GM10266 (cell line): ENCODE measurements at regions not wholly inside any gene's neighbourhood (a gene's known extent, or its start where the extent isn't known, plus 50 kb on each side); places are given as distances from the start of the nearest gene placed in this dataset.

Source experiments
- DNase-seq: peaks from one replicate; pipeline ENCODE4 v3.0.0; 2012; ENCODE audit errors: extremely low spot score
- TF ChIP-seq, protein P1 (sequence below): IDR thresholded peaks from 2 replicates; pipeline ENCODE4 v1.5.1; 2012; ENCODE audit warnings: mild to moderate bottlenecking, low read depth; ENCODE audit not compliant: control insufficient read depth, insufficient read depth; ENCODE audit errors: missing control alignments

- TF ChIP-seq, protein P1, sequence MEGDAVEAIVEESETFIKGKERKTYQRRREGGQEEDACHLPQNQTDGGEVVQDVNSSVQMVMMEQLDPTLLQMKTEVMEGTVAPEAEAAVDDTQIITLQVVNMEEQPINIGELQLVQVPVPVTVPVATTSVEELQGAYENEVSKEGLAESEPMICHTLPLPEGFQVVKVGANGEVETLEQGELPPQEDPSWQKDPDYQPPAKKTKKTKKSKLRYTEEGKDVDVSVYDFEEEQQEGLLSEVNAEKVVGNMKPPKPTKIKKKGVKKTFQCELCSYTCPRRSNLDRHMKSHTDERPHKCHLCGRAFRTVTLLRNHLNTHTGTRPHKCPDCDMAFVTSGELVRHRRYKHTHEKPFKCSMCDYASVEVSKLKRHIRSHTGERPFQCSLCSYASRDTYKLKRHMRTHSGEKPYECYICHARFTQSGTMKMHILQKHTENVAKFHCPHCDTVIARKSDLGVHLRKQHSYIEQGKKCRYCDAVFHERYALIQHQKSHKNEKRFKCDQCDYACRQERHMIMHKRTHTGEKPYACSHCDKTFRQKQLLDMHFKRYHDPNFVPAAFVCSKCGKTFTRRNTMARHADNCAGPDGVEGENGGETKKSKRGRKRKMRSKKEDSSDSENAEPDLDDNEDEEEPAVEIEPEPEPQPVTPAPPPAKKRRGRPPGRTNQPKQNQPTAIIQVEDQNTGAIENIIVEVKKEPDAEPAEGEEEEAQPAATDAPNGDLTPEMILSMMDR: no peak
- no peak for DNase-seq
Measured at GRCh38 chr12:126359216-126359615, 1294.0 kb downstream of the AACS start.

DNA sequence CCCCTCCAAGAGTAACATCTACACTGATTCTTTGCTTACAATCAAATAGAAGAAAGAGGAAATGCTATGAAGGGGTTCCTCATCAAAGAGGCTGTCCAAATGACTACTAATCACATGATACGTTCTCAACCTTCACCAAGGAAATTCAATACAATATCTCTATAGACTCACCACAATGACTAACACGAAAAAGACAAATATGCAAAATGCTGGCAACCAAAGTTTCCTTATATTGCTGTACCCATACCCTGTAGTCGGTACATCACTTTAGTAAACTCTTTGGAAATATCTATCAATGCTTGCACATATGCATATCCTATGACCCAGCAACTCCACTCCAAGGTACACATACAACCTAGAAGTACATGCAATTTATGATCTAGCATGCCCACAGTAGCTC lies 1296.6 kb downstream of the AACS start:
- TF ChIP-seq, protein P1: no peak

GRCh38 chr12:126362493-126362892 lies 1297.3 kb downstream of the AACS start:
- DNase-seq: no peak

More for the DNA sequence above, 1296.6 kb downstream of the AACS start:
- DNase-seq: no peak

GRCh38 chr12:126362964-126363363 lies 1297.7 kb downstream of the AACS start:
- TF ChIP-seq, protein P1: no peak
- no peak for DNase-seq

More at GRCh38 chr12:126362493-126362892, 1297.3 kb downstream of the AACS start:
- TF ChIP-seq, protein P1: no peak

DNA sequence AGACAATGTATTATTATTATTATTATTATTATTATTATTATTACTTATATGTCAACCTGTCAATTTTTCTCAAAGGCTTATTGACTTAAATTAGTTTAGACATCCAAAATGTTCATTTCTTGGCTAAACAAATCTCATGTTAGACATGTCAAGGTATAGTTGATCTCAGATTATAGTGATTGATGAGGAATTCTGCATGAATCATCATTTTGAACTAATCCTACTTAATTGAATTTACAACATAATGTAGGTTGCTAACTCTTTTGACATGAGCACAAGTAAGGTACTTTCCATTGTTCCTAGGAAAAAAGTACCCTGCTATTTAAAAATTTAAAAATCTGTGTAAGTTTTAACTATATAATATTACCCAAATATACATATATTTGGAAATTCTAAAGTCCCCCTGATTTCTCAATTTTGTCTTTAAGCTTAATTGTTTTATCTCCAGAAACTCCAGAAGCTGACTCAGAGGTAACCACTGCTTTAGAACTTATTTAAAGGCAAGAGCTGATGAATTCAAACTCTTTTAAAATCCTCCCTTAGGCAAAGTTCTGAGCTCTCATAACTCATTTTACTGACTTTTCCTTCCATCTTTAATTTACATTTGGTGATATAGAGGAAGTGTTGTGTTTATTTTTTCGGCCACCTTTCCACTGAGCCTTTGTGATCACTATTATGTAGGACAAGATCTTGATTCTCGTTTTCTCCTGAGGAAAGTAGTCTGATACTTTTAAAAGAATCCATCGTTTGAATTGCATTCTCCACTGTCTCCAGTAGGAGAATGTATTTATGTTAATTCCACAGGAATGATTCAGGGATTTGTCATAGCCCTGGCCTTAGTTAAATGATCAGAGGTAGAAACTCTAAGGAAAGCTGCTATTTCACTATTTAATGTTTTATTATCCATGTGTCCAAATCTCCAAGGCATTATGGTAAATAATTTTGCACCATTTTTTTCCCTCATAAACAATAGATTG lies 1304.5 kb downstream of the AACS start:
- DNase-seq: no peak
- TF ChIP-seq, protein P1: no peak

- DNase-seq: no peak
- TF ChIP-seq, protein P1: no peak
Measured at GRCh38 chr12:126383506-126383905, 1318.3 kb downstream of the AACS start.

- DNase-seq: no peak
- TF ChIP-seq, protein P1: no peak
Measured at GRCh38 chr12:126384026-126384564, 1318.9 kb downstream of the AACS start.
